ENCODE measurements at regions not wholly inside any gene's neighbourhood (a gene's known extent, or its start where the extent isn't known, plus 50 kb on each side); places are given as distances from the start of the nearest gene placed in this dataset.

GRCh38 chr4:14865031-14865366, 137.3 kb upstream of the CPEB2 start:
- H4K8ac ChIP-seq (ENCODE audit: low read depth, low read length) = no peak overlapping the region
- no peak overlapping the region for H2AFZ ChIP-seq (ENCODE audit: insufficient read depth, low read length, poor library complexity)
- H3K27me3 ChIP-seq (ENCODE audit: insufficient read depth, low read length) = no peaks in the 10 kb centered on the region
- no peak overlapping the region for H3K18ac ChIP-seq (ENCODE audit: low read length)
- no peak overlapping the region for H3K23ac ChIP-seq (ENCODE audit: low read length)
- H2BK120ac ChIP-seq (ENCODE audit: insufficient read depth, low read length, poor library complexity) = no peak overlapping the region
- no peak overlapping the region for H3K4ac ChIP-seq (ENCODE audit: low read depth, low read length)
- no peak overlapping the region for H4K12ac ChIP-seq (ENCODE audit: low read depth, low read length)
- H3K14ac ChIP-seq (ENCODE audit: low read length) = no peak overlapping the region
- H3K9ac ChIP-seq (ENCODE audit: low read length) = no peak overlapping the region
- no peak overlapping the region for H2BK5ac ChIP-seq (ENCODE audit: low read depth, low read length, poor library complexity)
- no peak overlapping the region for H4K91ac ChIP-seq (ENCODE audit: low read depth, low read length)
- no peaks in the 10 kb centered on the region for H3K79me1 ChIP-seq (ENCODE audit: low read length)
- no peak overlapping the region for H3K4me2 ChIP-seq (ENCODE audit: low read length)
- no peaks in the 10 kb centered on the region for H3K9me3 ChIP-seq (ENCODE audit: insufficient read depth, low read depth, low read length)
- no peaks in the 10 kb centered on the region for H3K36me3 ChIP-seq (ENCODE audit: control insufficient read depth in 1 of 2, insufficient read depth in 2 of 2, low read length in 2 of 2)
- H3K27ac ChIP-seq (ENCODE audit: low read depth, low read length) = no peak overlapping the region
- no peak for DNase-seq
- H3K79me2 ChIP-seq (ENCODE audit: control insufficient read depth, insufficient read depth, low read length, poor library complexity) = no peaks in the 10 kb centered on the region
- no peaks in the 10 kb centered on the region for H3K4me1 ChIP-seq (ENCODE audit: control insufficient read depth in 1 of 2, insufficient read depth in 2 of 2, low read length in 2 of 2)
- H2BK12ac ChIP-seq (ENCODE audit: low read length) = no peak overlapping the region
- no peak overlapping the region for H2AK5ac ChIP-seq (ENCODE audit: low read length)
- WGBS (ENCODE audit: extremely low coverage, insufficient coverage, insufficient read length) = no CpG with 5 or more reads among the region's 5 CpGs
- no peak overlapping the region for H3K4me3 ChIP-seq (ENCODE audit: low read depth, low read length)

DNA sequence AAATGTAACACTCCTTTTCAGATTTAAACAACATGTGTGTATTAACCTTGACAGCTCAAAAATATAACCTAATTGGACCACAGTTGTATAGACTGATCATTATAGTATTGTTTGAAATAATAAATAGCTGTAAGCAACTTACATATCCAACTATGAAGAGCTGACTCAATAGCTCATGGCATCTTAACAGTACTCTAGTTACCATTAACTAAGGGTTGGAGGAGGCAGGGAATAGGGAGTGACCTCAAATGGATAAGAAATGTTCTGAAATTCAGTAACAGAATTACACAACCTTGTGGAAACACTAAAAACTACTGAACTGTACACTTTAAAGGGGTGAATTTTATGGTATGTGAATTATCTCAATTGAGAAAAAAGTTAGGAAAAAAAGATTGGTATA, 136.5 kb upstream of the CPEB2 start:
- Histone ChIP-seq H3K4me1 (ENCODE audit: control insufficient read depth in 1 of 2, insufficient read depth in 2 of 2, low read length in 2 of 2) (no peaks in the 10 kb centered on the region), H3K9ac (ENCODE audit: low read length) (no peak overlapping the region), H3K23ac (ENCODE audit: low read length) (no peak overlapping the region), H3K18ac (ENCODE audit: low read length) (no peak overlapping the region), H3K4me2 (ENCODE audit: low read length) (no peak overlapping the region), H3K9me3 (ENCODE audit: insufficient read depth, low read depth, low read length) (no peaks in the 10 kb centered on the region), H3K36me3 (ENCODE audit: control insufficient read depth in 1 of 2, insufficient read depth in 2 of 2, low read length in 2 of 2) (no peaks in the 10 kb centered on the region), H3K14ac (ENCODE audit: low read length) (no peak overlapping the region), H3K27me3 (ENCODE audit: insufficient read depth, low read length) (no peaks in the 10 kb centered on the region), H2BK12ac (ENCODE audit: low read length) (no peak overlapping the region), H4K12ac (ENCODE audit: low read depth, low read length) (no peak overlapping the region), H2AK5ac (ENCODE audit: low read length) (no peak overlapping the region), H2BK120ac (ENCODE audit: insufficient read depth, low read length, poor library complexity) (no peak overlapping the region), H4K91ac (ENCODE audit: low read depth, low read length) (no peak overlapping the region), H3K79me2 (ENCODE audit: control insufficient read depth, insufficient read depth, low read length, poor library complexity) (no peaks in the 10 kb centered on the region), H3K4ac (ENCODE audit: low read depth, low read length) (no peak overlapping the region), H3K4me3 (ENCODE audit: low read depth, low read length) (no peak overlapping the region), H4K8ac (ENCODE audit: low read depth, low read length) (no peak overlapping the region), H3K79me1 (ENCODE audit: low read length) (no peaks in the 10 kb centered on the region), H2BK5ac (ENCODE audit: low read depth, low read length, poor library complexity) (no peak overlapping the region), H3K27ac (ENCODE audit: low read depth, low read length) (no peak overlapping the region), H2AFZ (ENCODE audit: insufficient read depth, low read length, poor library complexity) (no peak overlapping the region)
- DNase-seq = no peak

- Histone ChIP-seq H3K4me1 (ENCODE audit: control insufficient read depth in 1 of 2, insufficient read depth in 2 of 2, low read length in 2 of 2) (peaks cover 4 to 8% of the 10 kb centered on the region in 2 experiments), H3K79me2 (ENCODE audit: control insufficient read depth, insufficient read depth, low read length, poor library complexity) (no peaks in the 10 kb centered on the region), H3K79me1 (ENCODE audit: low read length) (no peaks in the 10 kb centered on the region), H3K4me3 (ENCODE audit: low read depth, low read length) (no peak overlapping the region), H2AK5ac (ENCODE audit: low read length) (no peak overlapping the region), H4K12ac (ENCODE audit: low read depth, low read length) (no peak overlapping the region), H3K4ac (ENCODE audit: low read depth, low read length) (no peak overlapping the region), H3K14ac (ENCODE audit: low read length) (no peak overlapping the region), H3K36me3 (ENCODE audit: control insufficient read depth in 1 of 2, insufficient read depth in 2 of 2, low read length in 2 of 2) (no peaks in the 10 kb centered on the region), H3K27ac (ENCODE audit: low read depth, low read length) (no peak overlapping the region), H2BK12ac (ENCODE audit: low read length) (no peak overlapping the region), H3K4me2 (ENCODE audit: low read length) (no peak overlapping the region), H2BK120ac (ENCODE audit: insufficient read depth, low read length, poor library complexity) (no peak overlapping the region), H3K27me3 (ENCODE audit: insufficient read depth, low read length) (no peaks in the 10 kb centered on the region), H2BK5ac (ENCODE audit: low read depth, low read length, poor library complexity) (no peak overlapping the region), H3K9me3 (ENCODE audit: insufficient read depth, low read depth, low read length) (no peaks in the 10 kb centered on the region), H3K18ac (ENCODE audit: low read length) (no peak overlapping the region), H4K8ac (ENCODE audit: low read depth, low read length) (no peak overlapping the region), H3K23ac (ENCODE audit: low read length) (no peak overlapping the region), H3K9ac (ENCODE audit: low read length) (no peak overlapping the region), H4K91ac (ENCODE audit: low read depth, low read length) (no peak overlapping the region), H2AFZ (ENCODE audit: insufficient read depth, low read length, poor library complexity) (no peak overlapping the region)
- no CpG with 5 or more reads among the region's 7 CpGs for WGBS (ENCODE audit: extremely low coverage, insufficient coverage, insufficient read length)
- no peak for DNase-seq
Observed at GRCh38 chr4:14867847-14868246, 134.4 kb upstream of the CPEB2 start.

DNA sequence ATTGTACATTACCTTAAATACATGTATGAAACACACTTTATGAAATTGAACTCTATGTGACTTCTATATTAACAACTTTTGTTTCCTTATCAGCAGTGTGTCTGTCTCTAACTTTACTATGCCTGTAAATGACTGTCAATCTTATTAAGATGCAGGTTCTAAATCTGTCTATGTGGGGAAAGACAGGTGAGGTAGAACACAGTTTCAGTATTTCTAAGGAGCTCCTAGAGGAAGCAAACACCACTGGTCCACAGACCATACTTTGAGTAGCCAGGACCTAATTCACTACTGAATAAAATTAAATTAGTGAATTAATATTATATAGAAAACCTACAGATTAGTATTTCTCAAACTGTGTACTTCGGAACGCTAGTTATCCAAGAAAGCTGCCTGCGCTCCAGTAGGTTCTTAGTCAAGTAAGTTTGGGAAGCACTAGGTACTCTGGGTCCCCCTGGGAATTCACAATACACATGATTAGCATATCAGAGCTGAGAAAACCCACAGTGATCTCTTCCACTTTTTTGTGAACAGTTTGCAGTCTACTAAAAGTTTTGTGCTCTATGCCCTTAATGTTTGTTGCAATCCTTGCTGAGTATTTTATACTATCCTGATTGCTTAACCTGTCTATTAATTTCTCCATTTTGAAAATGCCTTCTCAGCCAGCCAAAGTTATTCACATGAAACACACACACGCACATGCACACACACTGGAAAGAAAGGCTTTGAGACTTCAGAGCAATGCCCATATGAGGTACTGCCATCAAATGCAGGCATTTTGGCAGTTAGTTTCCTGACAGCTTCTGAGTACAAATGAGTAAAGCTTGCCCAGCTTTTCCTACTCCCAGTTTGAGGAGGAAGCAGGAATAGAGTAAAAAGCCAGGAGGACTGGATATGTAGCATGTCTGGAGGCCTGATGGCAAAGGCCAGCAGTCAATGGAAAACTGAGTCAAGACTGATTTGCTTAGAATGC, 133.6 kb upstream of the CPEB2 start:
- Histone ChIP-seq H2BK120ac (ENCODE audit: insufficient read depth, low read length, poor library complexity) (no peak overlapping the region), H3K23ac (ENCODE audit: low read length) (no peak overlapping the region), H3K4ac (ENCODE audit: low read depth, low read length) (no peak overlapping the region), H3K4me3 (ENCODE audit: low read depth, low read length) (no peak overlapping the region), H4K91ac (ENCODE audit: low read depth, low read length) (no peak overlapping the region), H3K79me1 (ENCODE audit: low read length) (no peaks in the 10 kb centered on the region), H3K79me2 (ENCODE audit: control insufficient read depth, insufficient read depth, low read length, poor library complexity) (no peaks in the 10 kb centered on the region), H2AFZ (ENCODE audit: insufficient read depth, low read length, poor library complexity) (no peak overlapping the region), H2BK5ac (ENCODE audit: low read depth, low read length, poor library complexity) (no peak overlapping the region), H3K9me3 (ENCODE audit: insufficient read depth, low read depth, low read length) (no peaks in the 10 kb centered on the region), H3K4me1 (ENCODE audit: control insufficient read depth in 1 of 2, insufficient read depth in 2 of 2, low read length in 2 of 2) (peaks cover 4 to 8% of the 10 kb centered on the region in 2 experiments), H3K9ac (ENCODE audit: low read length) (no peak overlapping the region), H3K14ac (ENCODE audit: low read length) (no peak overlapping the region), H3K4me2 (ENCODE audit: low read length) (no peak overlapping the region), H2BK12ac (ENCODE audit: low read length) (no peak overlapping the region), H4K8ac (ENCODE audit: low read depth, low read length) (no peak overlapping the region), H4K12ac (ENCODE audit: low read depth, low read length) (no peak overlapping the region), H3K36me3 (ENCODE audit: control insufficient read depth in 1 of 2, insufficient read depth in 2 of 2, low read length in 2 of 2) (no peaks in the 10 kb centered on the region), H3K18ac (ENCODE audit: low read length) (no peak overlapping the region), H2AK5ac (ENCODE audit: low read length) (no peak overlapping the region), H3K27me3 (ENCODE audit: insufficient read depth, low read length) (no peaks in the 10 kb centered on the region), H3K27ac (ENCODE audit: low read depth, low read length) (no peak overlapping the region)
- WGBS (ENCODE audit: extremely low coverage, insufficient coverage, insufficient read length) = no CpG with 5 or more reads among the region's 4 CpGs
- no peak for DNase-seq

Measured in trophoblast cell (in vitro differentiated cells and primary cell).